HepG2 (cell line): ENCODE measurements at regions not wholly inside any gene's neighbourhood (a gene's known extent, or its start where the extent isn't known, plus 50 kb on each side); places are given as distances from the start of the nearest gene placed in this dataset.

Source experiments
- ATAC-seq: fragments of 200-7000 bp; cut with Tn5 transposase; 3 replicates; pipeline ENCODE4 v1.9.1; 2020; ENCODE audit warnings: mild to moderate bottlenecking, moderate library complexity
- BruUV-seq: library from RNA; stranded (reverse); fragments of 400-500 nt; replicated peaks from 2 replicates; lab custom pipeline; 2021; lab: Mats Ljungman, UMichigan
- CTCF ChIA-PET: fragments of 300-600 bp; formaldehyde crosslinking; extraction: SDS; loops from one replicate; lab custom pipeline; 2021; ENCODE audit warnings: low total read pairs, inconsistent platforms, low intra/inter-chr PET ratio; lab: Yijun Ruan, JAX
- POLR2A ChIA-PET: fragments of 350-600 bp; sonication (Branson Sonifier 250); formaldehyde crosslinking; loops from one replicate; lab custom pipeline; 2020; ENCODE audit warnings: antibody characterized with exemption, inconsistent platforms; lab: Yijun Ruan, JAX
- DNase-seq: peaks from one replicate; pipeline ENCODE4 v3.0.0-alpha.2; 2015; ENCODE audit warnings: low spot score
- FAIRE-seq: peaks from 3 replicates; lab custom pipeline; 2011; peaks lifted over from hg19 to GRCh38; lab: Jason Lieb, UNC
- H2AFZ ChIP-seq: one replicate; pipeline ENCODE4 v1.6.1; 2011; ENCODE audit warnings: low read length, inconsistent platforms
- H3K27ac ChIP-seq: fragments of 300-600 bp; 3 replicates; pipeline ENCODE4 v1.8.0; 2011; ENCODE audit warnings: mixed run types, mild to moderate bottlenecking, mixed read lengths, low read length, inconsistent platforms; ENCODE audit not compliant: insufficient read depth; ENCODE audit errors: extremely low read length
- H3K27me3 ChIP-seq, 2 experiments: fragments of 200-600 bp in 1 of 2; 2 replicates in 1 of 2; 3 replicates in 1 of 2; pipeline versions ENCODE4 v1.6.0 to v1.8.0; 2011; ENCODE audit warnings: low read length in 2 of 2, mild to moderate bottlenecking in 2 of 2, moderate library complexity in 2 of 2, inconsistent platforms in 1 of 2; ENCODE audit not compliant: insufficient read depth in 2 of 2, control insufficient read depth in 1 of 2
- H3K36me3 ChIP-seq, 2 experiments: fragments of 200-600 bp in 1 of 2; replicated peaks in 1 of 2; 2 replicates in 1 of 2; 3 replicates in 1 of 2; pipeline versions ENCODE4 v1.5.1 to v1.8.0; 2011; ENCODE audit warnings: low read length in 2 of 2, inconsistent platforms in 1 of 2; ENCODE audit not compliant: insufficient read depth in 2 of 2, control insufficient read depth in 1 of 2
- H3K4me1 ChIP-seq: 2 replicates; pipeline ENCODE4 v1.5.1; 2012; ENCODE audit warnings: low read length, inconsistent platforms; ENCODE audit not compliant: insufficient read depth
- H3K4me2 ChIP-seq: 2 replicates; pipeline ENCODE4 v1.6.0; 2011; ENCODE audit warnings: low read depth, low read length, inconsistent platforms
- H3K4me3 ChIP-seq, 3 experiments: fragments of 200-600 bp in 1 of 3; sonication (generic), shearing (Covaris generic) in 1 of 3; replicated peaks in 1 of 3; 2 replicates each; pipeline ENCODE4 v1.5.1; 2011 to 2016; ENCODE audit warnings: low read length in 3 of 3, inconsistent platforms in 2 of 3, low read depth in 2 of 3, mild to moderate bottlenecking in 2 of 3, control low read depth in 1 of 3, mixed read lengths in 1 of 3; ENCODE audit not compliant: insufficient read depth in 1 of 3
- H3K79me2 ChIP-seq: one replicate; pipeline ENCODE4 v1.6.1; 2011; ENCODE audit warnings: low read length, inconsistent platforms; ENCODE audit not compliant: insufficient read depth
- H3K9ac ChIP-seq: 2 replicates; pipeline ENCODE4 v1.6.0; 2011; ENCODE audit warnings: mild to moderate bottlenecking, low read depth, low read length, inconsistent platforms; ENCODE audit not compliant: insufficient read depth
- H3K9me3 ChIP-seq: 2 replicates; pipeline ENCODE4 v1.5.1; 2012; ENCODE audit warnings: mild to moderate bottlenecking, low read length
- H4K20me1 ChIP-seq: 2 replicates; pipeline ENCODE4 v1.6.0; 2011; ENCODE audit warnings: inconsistent platforms, mild to moderate bottlenecking, low read length, moderate library complexity; ENCODE audit not compliant: insufficient read depth
- ELF3 ChIP-seq: IDR thresholded peaks from 2 replicates; pipeline ENCODE4 v1.6.1; 2016; ENCODE audit warnings: missing genetic modification reagents, missing compliant biosample characterization
- FOXO1 ChIP-seq: sonication (generic); formaldehyde crosslinking; IDR thresholded peaks from 2 replicates; pipeline ENCODE4 v1.4.0; 2020; ENCODE audit warnings: missing genetic modification reagents
- HMG20A ChIP-seq: IDR thresholded peaks from 2 replicates; pipeline ENCODE4 v1.6.1; 2016; ENCODE audit warnings: borderline replicate concordance
- KLF15 ChIP-seq: sonication (generic); formaldehyde crosslinking; IDR thresholded peaks from 2 replicates; pipeline ENCODE4 v1.8.1; 2023; ENCODE audit warnings: borderline replicate concordance, mild to moderate bottlenecking, inconsistent platforms, missing genetic modification reagents, mixed read lengths
- MEIS2 ChIP-seq: sonication (generic); formaldehyde crosslinking; IDR thresholded peaks from 2 replicates; pipeline ENCODE4 v1.9.0; 2021; ENCODE audit warnings: mild to moderate bottlenecking, missing genetic modification reagents
- PHF8 ChIP-seq: sonication (generic); formaldehyde crosslinking; IDR thresholded peaks from 2 replicates; pipeline ENCODE4 v1.5.0; 2020; ENCODE audit warnings: missing genetic modification reagents
- RELA ChIP-seq: sonication (generic); formaldehyde crosslinking; IDR thresholded peaks from 2 replicates; pipeline ENCODE4 v1.4.0; 2020; ENCODE audit warnings: missing genetic modification reagents
- SMAD3 ChIP-seq: sonication (generic); formaldehyde crosslinking; IDR thresholded peaks from 2 replicates; pipeline ENCODE4 v1.4.0; 2020; ENCODE audit warnings: missing genetic modification reagents
- ZFP82 ChIP-seq: sonication (generic); formaldehyde crosslinking; IDR thresholded peaks from 2 replicates; pipeline ENCODE4 v1.5.1; 2020; ENCODE audit warnings: mild to moderate bottlenecking, missing genetic modification reagents, borderline replicate concordance
- ZNF430 ChIP-seq: sonication (generic); formaldehyde crosslinking; IDR thresholded peaks from 2 replicates; pipeline ENCODE4 v1.9.0; 2021; ENCODE audit warnings: mild to moderate bottlenecking, missing genetic modification reagents
- WGBS: methylation state at CpG from one replicate; pipeline ENCODE4 v1.1.6; 2017; ENCODE audit warnings: low lambda C conversion rate; 5-methylcytosine and 5-hydroxymethylcytosine counted together
- in situ Hi-C: cut with HindIII; loops from 2 replicates; pipeline ENCODE4 v1.10.0; 2017; ENCODE audit warnings: low pct_unique_long_range_greater_than_20kb; ENCODE audit not compliant: extremely low pct_ligation_motif_present
- intact Hi-C: fragments of 100-400 bp; cut with micrococcal nuclease; formaldehyde crosslinking; loops from one replicate; pipeline ENCODE4 v1.10.0; 2022; ENCODE audit not compliant: unreplicated experiment
- TF ChIP-seq, protein P1 (sequence below): IDR thresholded peaks from 2 replicates; pipeline ENCODE4 v1.6.1; 2018; ENCODE audit warnings: missing genetic modification reagents
- TF ChIP-seq, protein P2 (sequence below): sonication (generic); formaldehyde crosslinking; IDR thresholded peaks from 2 replicates; pipeline ENCODE4 v1.9.0; 2021; ENCODE audit warnings: mild to moderate bottlenecking, missing genetic modification reagents

DNA sequence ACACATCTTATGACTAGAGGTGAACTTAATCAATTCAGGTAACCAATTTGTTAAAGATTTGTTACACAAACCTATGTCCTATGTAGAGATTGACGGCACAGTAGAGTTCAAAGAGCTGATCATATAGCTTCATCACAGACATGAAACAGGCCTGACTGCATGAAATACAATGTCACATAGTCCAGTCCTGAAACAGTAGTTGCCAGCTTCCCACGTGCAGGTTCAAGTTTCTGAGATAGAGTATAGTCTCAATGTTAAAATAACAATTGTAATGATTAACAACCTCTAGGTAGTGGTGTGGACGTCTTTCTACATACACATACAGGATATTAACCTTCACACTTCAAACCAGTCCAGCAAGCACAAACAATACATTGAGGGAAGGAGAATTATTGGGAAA, 640.7 kb upstream of the SOX9 start:
- in situ Hi-C loops = no loop called here
- CTCF ChIA-PET = no interaction called here

More for the DNA sequence above, 640.7 kb upstream of the SOX9 start:
- Histone ChIP-seq H3K27me3 (no peaks in the 10 kb centered on the region), H3K4me3 (no peak overlapping the region), H3K27ac (no peak overlapping the region), H3K9ac (no peak overlapping the region), H3K9me3 (no peaks in the 10 kb centered on the region), H3K79me2 (no peaks in the 10 kb centered on the region), H3K4me2 (no peak overlapping the region), H4K20me1 (no peaks in the 10 kb centered on the region), H3K36me3 (no peaks in the 10 kb centered on the region), H2AFZ (no peak overlapping the region), H3K4me1 (no peaks in the 10 kb centered on the region)
- POLR2A ChIA-PET = no interaction called here
- FAIRE-seq = no peak
- WGBS = 8% methylated on average over 3 of the region's 3 CpGs
- intact Hi-C loops = no loop called here
- no peak for TF ChIP-seq ZNF430 (CRISPR knock-in tag)
- no peak for TF ChIP-seq SMAD3 (CRISPR knock-in tag)
- TF ChIP-seq PHF8 (CRISPR knock-in tag) = no peak
- no peak for TF ChIP-seq RELA (CRISPR knock-in tag)
- TF ChIP-seq MEIS2 (CRISPR knock-in tag) = no peak
- no peak for TF ChIP-seq FOXO1 (CRISPR knock-in tag)
- no peak for TF ChIP-seq ZFP82 (CRISPR knock-in tag)
- no peak for TF ChIP-seq HMG20A (CRISPR knock-in tag)
- no peak for TF ChIP-seq KLF15 (CRISPR knock-in tag)
- TF ChIP-seq, protein P1, sequence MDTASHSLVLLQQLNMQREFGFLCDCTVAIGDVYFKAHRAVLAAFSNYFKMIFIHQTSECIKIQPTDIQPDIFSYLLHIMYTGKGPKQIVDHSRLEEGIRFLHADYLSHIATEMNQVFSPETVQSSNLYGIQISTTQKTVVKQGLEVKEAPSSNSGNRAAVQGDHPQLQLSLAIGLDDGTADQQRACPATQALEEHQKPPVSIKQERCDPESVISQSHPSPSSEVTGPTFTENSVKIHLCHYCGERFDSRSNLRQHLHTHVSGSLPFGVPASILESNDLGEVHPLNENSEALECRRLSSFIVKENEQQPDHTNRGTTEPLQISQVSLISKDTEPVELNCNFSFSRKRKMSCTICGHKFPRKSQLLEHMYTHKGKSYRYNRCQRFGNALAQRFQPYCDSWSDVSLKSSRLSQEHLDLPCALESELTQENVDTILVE (CRISPR knock-in tag) = no peak
- TF ChIP-seq ELF3 (CRISPR knock-in tag) = no peak
- TF ChIP-seq, protein P2, sequence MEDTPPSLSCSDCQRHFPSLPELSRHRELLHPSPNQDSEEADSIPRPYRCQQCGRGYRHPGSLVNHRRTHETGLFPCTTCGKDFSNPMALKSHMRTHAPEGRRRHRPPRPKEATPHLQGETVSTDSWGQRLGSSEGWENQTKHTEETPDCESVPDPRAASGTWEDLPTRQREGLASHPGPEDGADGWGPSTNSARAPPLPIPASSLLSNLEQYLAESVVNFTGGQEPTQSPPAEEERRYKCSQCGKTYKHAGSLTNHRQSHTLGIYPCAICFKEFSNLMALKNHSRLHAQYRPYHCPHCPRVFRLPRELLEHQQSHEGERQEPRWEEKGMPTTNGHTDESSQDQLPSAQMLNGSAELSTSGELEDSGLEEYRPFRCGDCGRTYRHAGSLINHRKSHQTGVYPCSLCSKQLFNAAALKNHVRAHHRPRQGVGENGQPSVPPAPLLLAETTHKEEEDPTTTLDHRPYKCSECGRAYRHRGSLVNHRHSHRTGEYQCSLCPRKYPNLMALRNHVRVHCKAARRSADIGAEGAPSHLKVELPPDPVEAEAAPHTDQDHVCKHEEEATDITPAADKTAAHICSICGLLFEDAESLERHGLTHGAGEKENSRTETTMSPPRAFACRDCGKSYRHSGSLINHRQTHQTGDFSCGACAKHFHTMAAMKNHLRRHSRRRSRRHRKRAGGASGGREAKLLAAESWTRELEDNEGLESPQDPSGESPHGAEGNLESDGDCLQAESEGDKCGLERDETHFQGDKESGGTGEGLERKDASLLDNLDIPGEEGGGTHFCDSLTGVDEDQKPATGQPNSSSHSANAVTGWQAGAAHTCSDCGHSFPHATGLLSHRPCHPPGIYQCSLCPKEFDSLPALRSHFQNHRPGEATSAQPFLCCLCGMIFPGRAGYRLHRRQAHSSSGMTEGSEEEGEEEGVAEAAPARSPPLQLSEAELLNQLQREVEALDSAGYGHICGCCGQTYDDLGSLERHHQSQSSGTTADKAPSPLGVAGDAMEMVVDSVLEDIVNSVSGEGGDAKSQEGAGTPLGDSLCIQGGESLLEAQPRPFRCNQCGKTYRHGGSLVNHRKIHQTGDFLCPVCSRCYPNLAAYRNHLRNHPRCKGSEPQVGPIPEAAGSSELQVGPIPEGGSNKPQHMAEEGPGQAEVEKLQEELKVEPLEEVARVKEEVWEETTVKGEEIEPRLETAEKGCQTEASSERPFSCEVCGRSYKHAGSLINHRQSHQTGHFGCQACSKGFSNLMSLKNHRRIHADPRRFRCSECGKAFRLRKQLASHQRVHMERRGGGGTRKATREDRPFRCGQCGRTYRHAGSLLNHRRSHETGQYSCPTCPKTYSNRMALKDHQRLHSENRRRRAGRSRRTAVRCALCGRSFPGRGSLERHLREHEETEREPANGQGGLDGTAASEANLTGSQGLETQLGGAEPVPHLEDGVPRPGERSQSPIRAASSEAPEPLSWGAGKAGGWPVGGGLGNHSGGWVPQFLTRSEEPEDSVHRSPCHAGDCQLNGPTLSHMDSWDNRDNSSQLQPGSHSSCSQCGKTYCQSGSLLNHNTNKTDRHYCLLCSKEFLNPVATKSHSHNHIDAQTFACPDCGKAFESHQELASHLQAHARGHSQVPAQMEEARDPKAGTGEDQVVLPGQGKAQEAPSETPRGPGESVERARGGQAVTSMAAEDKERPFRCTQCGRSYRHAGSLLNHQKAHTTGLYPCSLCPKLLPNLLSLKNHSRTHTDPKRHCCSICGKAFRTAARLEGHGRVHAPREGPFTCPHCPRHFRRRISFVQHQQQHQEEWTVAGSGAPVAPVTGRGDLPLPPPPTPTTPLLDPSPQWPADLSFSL (CRISPR knock-in tag) = no peak
- no peak for DNase-seq
- ATAC-seq = no peak
- no TSS peak for BruUV-seq
